ENCODE measurements at regions not wholly inside any gene's neighbourhood (a gene's known extent, or its start where the extent isn't known, plus 50 kb on each side); places are given as distances from the start of the nearest gene placed in this dataset.
"Not testable (repeated sequence)": the region's sequence is repeated elsewhere in the genome, so short reads cannot be mapped to it uniquely, and the experiment has no call there.

DNA sequence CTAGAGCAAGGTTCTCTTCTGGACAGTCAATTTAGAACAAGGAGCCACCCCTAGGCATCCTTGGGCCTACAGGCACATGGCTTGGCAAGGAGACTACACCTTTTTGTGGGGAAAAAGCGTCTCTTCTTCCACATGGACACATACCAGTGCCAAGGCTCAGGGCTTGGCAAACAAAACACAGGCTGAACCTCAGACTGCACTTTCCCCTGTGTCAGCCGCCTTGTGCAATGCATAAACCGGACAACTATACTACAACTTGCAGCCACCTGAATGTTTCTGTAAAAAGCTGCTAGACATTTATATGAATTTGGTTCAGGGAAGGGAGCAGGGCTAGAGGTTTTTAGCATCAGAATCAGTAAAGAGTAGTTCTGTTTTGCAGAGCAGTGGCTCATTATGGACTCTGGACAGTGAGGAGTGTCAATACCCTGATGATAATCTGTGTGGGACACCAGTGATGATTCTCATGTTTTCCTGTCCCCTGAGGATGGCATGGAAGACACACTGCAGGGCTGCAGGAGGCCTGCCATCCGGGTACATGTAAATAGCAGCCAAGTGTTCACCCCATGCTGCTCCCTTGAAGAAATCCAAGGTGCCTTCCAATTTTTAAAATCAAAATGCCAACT lies 118.9 kb downstream of the GATA3 start:
- DNase-seq (ENCODE audit: low spot score), result no peak

GRCh38 chr10:8173866-8174243 lies 119.4 kb downstream of the GATA3 start:
- no peak for DNase-seq (ENCODE audit: low spot score)

GRCh38 chr10:8174762-8175161 lies 120.3 kb downstream of the GATA3 start:
- DNase-seq (ENCODE audit: low spot score), result no peak

GRCh38 chr10:8177526-8177925 lies 123.0 kb downstream of the GATA3 start:
- not testable (repeated sequence) for DNase-seq (ENCODE audit: low spot score)

- not testable (repeated sequence) for DNase-seq (ENCODE audit: low spot score)
Observed at GRCh38 chr10:8179773-8180172, 125.3 kb downstream of the GATA3 start.

DNA sequence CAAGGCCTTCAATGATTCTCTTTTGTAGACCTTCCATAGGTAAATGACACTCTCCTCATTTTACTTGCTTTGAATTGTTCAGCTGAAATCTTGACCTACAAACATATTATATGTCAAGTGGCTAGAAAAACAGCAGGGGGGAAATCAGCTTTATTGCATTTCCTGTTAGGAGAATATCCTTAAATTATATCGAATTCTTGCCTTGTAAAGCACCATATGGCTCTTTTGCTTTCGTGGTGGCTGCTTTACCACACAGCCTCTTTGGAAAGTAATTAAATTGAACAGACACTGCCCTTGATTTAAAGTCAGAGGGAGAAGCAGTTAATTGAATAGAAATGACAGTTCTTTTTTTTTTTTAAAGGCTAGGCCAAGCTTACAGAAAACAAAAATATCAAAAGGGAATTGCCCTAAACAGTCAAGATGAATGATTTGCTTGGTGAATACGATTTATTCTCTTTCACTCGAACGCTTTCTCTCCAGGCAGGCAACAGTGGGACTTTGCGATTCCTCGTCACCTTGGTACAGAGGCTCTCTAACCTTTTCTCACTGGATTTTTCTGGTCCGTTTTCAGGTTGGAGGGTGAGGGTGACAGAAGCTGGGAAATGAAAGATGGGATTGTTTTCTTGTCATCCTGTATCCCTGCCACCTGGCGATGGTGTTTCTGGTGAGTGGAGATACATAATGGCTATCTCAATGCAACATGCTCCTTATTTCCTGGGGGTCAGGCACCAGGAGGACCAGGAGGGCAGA lies 126.0 kb downstream of the GATA3 start:
- DNase-seq (ENCODE audit: low spot score), result no peak

- DNase-seq (ENCODE audit: low spot score), result no peak
Observed at GRCh38 chr10:8181496-8182157, 127.1 kb downstream of the GATA3 start.

GRCh38 chr10:8182806-8183205 lies 128.3 kb downstream of the GATA3 start:
- no peak for DNase-seq (ENCODE audit: low spot score)

- DNase-seq (ENCODE audit: low spot score), result no peak
Observed at GRCh38 chr10:8183241-8183704, 128.8 kb downstream of the GATA3 start.

GRCh38 chr10:8187171-8187666 lies 132.7 kb downstream of the GATA3 start:
- DNase-seq (ENCODE audit: low spot score), result no peak

DNA sequence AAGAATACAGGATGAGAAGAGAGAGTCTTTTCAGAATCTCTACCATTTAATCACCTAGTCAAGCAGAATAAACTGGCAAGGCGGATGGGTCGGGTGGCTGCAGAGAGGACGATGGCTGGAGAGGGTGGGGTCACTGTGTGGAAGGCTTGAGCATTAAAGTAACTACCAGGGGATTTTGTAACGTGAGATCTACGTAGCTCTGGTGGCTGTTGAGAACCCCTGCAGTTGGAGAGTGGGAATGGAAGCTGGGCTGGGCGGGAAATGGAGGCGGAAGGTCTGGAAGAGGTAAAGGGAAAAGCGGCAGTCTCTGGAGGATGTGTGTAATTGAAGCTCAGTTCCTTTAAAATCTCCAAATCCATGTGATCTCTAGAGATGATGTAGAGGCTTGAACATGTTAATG lies 135.0 kb downstream of the GATA3 start:
- DNase-seq (ENCODE audit: low spot score), result no peak

DNA sequence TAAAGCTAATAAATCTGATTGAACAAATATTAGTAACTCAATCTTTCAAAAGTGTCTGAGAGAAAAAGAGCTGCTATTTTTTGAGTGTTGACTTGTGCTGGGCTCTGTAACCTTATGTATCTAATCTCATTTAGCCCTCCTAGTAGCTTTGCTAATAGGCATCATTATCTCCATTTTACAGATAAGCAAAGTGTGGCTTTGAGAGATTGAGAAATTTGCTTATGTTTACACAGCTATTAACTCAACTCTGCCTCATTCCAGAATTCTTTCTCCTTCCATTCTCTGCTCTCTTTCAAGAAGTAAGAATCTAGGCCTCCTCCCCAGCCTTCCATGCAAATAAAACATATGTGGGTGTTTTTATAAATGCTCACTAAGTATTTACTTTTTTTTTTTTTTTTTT lies 137.8 kb downstream of the GATA3 start:
- DNase-seq (ENCODE audit: low spot score), result no peak

DNA sequence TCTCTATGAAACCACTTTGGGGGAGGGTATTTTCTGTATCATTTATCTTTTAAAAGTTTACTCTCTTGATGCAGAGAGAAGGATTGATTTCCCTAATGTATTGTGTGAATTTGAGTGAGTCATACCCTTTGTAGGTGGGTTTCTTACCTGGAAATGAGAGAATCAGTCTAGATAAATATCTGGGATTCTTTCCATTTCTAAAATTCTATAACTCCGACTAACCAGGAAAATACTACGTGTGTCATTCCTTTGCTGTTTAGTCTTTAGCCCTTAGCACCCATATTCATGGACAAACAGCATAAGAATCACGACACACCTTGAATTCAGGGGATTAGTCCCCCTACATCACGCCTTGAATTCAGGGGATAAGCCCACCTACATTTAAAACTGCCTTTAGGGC lies 139.1 kb downstream of the GATA3 start:
- DNase-seq (ENCODE audit: low spot score), result no peak

DNA sequence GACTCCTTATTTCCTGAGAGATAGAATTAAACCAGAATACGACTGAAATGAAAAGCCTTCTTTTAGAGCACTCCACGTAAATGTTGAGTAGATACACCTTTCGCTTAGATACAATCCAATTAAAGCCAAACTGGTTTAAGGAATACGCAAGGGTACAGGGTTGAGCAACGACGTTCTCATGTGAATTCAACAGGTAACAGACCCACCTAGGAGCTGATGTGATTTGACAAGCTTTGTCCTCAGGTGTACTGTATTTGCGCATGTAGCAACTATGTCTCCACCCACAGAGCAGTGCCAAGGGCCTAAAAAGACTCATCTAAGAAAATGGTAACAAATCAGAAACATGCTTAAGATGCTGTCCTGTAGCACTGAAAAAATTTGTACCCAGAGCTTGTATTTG lies 139.6 kb downstream of the GATA3 start:
- DNase-seq (ENCODE audit: low spot score), result no peak

DNA sequence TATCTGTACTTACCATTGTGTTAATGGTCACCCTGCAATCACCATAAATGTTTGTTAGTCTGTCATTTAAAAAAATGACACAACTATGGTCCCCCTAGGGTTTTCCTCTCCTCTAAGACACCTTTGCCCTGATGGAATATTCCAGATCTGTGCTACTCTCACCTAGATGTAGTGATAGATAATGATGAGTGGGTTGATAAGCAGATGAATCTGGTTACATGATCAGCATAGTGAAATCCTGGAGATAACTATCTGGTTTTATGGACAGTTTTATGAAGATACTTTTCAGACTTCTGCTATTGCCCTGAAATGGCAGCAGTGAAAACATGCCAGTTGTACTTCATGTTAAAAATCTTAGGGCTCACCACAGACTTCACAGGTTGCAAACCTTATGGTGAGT lies 152.4 kb downstream of the GATA3 start:
- DNase-seq (ENCODE audit: low spot score), result no peak

DNA sequence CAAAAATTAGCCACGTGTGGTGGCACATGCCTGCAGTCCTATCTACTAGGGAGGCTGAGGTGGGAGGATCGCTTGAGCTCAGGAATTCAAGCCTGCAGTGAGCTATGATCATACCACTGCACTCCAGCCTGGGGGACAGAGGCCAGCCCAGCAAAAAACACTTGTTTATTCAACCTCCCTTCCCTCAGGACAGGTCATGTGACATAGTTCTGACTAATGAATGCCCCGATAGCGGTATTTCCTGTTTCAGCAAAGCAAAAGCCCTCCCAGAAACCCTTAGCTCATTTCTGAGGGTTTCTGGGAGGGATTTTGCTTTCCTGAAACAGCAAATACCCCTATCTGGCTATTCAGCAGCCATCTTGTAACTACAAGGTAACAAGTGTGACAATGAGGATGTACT lies 157.1 kb downstream of the GATA3 start:
- no peak for DNase-seq (ENCODE audit: low spot score)

DNA sequence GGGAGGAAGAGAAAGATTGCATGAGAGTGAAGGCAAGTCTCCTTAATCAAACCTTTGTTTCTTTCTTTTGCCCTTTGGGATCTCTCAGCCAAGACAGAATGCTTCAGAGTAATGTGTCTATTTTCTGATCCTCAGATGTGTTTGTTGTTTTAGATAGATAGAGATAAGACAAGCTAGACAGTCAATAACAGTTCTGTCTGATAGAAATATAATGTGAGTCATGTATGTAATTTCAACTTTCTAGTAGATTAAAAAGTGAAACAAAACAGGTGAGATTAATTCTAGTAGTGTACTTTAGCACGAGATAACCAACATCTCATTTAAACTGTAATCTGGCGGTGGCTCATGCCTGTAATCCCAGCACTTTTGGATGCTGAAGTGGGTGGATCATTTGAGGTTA lies 159.2 kb downstream of the GATA3 start:
- DNase-seq (ENCODE audit: low spot score), result no peak

GRCh38 chr10:8214587-8214986 lies 160.1 kb downstream of the GATA3 start:
- DNase-seq (ENCODE audit: low spot score), result no peak

GRCh38 chr10:8216893-8217292 lies 162.4 kb downstream of the GATA3 start:
- no peak for DNase-seq (ENCODE audit: low spot score)

- no peak for DNase-seq (ENCODE audit: low spot score)
Observed at GRCh38 chr10:8221451-8221850, 167.0 kb downstream of the GATA3 start.

GRCh38 chr10:8224591-8224990 lies 170.1 kb downstream of the GATA3 start:
- DNase-seq (ENCODE audit: low spot score), result no peak

DNA sequence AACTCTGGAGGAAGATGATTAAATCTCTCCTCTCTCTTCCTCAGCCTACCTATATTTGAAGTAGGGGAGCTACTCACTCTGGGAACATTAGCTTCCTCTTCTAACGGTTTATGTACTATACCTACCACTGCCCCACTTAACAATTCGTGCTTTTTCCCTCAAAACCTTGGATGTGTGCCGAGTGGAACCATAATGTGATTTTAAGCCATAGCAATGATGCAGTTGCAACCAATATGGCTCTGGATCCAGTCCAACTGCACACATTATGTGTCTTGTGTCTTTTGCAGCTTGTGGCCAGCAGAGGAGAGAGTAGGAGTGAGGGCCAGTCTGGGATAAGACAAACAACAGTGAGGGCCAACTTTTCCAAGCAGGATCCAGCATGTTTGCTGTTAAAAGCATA lies 170.7 kb downstream of the GATA3 start:
- DNase-seq (ENCODE audit: low spot score), result no peak

- no peak for DNase-seq (ENCODE audit: low spot score)
Observed at GRCh38 chr10:8227246-8227645, 172.8 kb downstream of the GATA3 start.
